ENCODE measurements at regions not wholly inside any gene's neighbourhood (a gene's known extent, or its start where the extent isn't known, plus 50 kb on each side); places are given as distances from the start of the nearest gene placed in this dataset.
"Not testable (repeated sequence)": the region's sequence is repeated elsewhere in the genome, so short reads cannot be mapped to it uniquely, and the experiment has no call there.

DNA sequence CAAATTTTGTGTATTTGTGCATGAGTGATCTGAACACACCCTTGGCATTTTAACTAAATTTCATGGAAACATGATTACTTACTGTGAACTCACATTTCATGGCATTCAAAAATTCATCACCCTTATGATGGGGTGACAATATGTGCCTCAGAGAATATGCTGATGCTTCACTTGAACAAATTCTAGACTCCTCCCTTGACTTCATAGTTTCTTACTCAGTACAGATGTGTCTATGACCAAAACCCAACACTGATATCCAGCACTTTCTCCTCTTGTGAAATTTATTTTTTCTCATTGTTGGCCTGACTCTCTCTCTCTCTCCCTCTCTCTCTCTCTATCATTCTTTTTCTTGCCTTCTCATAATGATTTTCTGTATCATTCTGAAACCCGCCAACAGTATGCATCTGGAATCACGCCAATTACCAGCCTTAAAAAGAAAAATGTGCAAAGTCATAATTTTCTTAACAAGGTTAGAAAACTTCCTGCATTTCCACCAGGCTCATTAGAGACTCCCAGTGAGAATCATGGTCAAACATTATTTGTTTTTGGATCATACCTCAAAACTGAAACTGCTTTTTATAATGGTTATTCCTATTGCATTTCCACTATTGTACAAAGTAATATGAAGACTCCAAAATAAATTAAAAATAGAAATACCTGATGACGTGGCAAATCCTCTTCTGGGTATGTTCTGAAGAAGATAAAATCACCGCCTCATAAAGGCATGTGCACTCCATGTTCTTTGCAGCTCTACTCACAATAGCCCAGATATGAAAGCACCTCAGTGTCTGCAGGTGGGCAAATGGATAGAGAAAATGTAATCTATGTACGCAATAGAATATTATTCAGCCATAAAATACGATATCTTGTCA, 722.2 kb downstream of the TMEM121 start:
- no peak for DNase-seq (ENCODE audit: low spot score)

DNA sequence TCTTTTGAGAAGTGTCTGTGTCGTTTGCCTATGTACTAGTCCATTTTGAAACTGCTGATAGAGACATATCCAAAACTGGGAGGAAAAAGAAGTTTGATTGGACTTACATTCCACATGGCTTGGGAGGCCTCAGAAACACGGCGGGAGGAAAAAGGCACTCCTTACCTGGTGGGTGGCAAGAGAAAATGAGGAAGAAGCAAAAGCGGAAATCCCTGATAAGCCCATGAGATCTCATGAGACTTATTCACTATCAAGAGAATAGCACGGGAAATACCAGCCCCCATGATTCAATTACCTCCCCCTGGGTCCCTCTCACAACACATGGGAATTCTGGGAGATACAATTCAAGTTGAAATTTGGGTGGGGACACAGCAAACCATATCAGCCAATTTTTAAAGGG, 727.6 kb downstream of the TMEM121 start:
- not testable (repeated sequence) for DNase-seq (ENCODE audit: low spot score)

GRCh38 chr14:106257569-106257994, 731.2 kb downstream of the TMEM121 start:
- peak; percentile 67 for DNase-seq (ENCODE audit: low spot score)

DNA sequence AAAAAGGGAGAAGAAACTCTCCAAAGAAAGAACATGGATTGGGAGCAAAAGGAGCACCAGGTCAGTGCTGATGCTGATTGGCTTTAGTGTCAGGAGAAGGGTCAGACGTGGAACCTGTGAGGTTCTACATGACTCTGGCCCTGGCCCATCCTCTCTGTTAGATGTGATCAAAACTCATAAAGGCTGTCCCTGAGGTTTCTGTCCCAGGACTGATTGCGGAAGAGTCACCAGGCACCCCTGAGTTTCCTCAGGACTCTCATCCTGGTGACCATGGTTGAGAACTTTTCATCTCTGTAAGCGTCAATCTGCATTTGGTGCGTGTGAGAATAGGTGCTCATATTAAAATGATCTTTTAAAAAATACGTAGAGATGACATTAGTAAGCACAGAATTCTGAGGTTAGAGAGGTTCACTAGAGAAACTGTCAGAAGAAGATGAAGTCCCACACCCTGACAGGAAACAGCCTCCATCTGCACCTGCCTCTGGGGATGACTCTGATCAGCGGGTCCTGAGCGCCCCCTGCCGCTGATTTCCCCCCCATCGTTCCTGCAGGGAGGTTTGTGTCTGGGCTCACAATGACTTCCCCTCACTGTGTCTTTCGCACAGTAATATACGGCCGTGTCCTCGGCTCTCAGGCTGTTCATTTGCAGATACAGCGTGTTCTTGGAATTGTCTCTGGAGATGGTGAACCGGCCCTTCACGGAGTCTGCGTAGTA, 741.8 kb downstream of the TMEM121 start:
- DNase-seq (ENCODE audit: low spot score): peak; percentile 92

DNA sequence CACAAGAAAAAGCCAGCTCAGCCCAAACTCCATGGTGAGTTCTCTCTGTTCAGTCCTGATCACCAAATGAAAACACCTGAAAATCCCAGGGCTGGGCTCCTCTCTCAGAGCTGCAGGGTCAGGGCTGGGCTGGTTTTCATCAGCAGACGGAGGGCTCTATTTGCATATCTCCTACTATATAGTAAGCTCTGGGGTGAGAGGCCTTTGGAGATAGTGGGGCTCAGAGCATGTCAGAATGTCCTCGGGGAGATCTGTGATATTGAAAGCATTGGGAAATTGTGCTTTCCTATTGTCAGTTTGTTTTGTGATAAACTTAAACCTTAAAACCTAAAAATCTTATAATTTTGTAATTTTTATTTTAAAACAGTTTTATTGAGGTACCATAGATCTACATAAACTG, 742.6 kb downstream of the TMEM121 start:
- DNase-seq (ENCODE audit: low spot score): no peak

GRCh38 chr14:106269451-106270204, 743.2 kb downstream of the TMEM121 start:
- no peak for DNase-seq (ENCODE audit: low spot score)

DNA sequence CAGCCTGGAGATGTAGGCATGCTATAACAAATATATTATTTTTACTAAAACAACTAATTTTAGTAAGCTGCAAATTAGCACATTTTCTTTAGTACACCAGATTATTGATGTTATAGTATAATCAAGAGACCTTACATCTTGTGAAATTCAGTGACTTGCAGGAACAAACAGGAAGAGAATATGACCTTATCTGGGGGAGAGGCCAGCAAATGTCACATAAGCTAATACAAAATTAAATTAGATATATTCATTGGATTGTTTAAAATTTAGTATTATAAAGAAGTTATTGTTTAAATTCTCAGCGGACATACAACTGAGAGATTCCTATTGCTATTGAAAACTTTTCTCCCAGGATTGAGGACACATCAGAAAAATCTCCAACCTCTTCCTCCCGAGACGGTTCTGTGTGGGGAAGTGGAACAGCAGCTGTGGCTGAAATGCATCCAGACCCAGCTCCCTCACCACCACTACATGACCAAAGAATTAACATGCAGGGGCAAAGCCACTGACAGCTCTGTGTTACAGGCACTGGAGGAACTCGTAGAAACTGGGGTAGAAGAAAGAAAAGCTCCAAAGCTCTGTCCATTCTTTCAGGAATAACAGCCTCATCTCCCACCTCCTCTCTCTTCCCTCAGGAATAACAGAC, 744.2 kb downstream of the TMEM121 start:
- not testable (repeated sequence) for DNase-seq (ENCODE audit: low spot score)

DNA sequence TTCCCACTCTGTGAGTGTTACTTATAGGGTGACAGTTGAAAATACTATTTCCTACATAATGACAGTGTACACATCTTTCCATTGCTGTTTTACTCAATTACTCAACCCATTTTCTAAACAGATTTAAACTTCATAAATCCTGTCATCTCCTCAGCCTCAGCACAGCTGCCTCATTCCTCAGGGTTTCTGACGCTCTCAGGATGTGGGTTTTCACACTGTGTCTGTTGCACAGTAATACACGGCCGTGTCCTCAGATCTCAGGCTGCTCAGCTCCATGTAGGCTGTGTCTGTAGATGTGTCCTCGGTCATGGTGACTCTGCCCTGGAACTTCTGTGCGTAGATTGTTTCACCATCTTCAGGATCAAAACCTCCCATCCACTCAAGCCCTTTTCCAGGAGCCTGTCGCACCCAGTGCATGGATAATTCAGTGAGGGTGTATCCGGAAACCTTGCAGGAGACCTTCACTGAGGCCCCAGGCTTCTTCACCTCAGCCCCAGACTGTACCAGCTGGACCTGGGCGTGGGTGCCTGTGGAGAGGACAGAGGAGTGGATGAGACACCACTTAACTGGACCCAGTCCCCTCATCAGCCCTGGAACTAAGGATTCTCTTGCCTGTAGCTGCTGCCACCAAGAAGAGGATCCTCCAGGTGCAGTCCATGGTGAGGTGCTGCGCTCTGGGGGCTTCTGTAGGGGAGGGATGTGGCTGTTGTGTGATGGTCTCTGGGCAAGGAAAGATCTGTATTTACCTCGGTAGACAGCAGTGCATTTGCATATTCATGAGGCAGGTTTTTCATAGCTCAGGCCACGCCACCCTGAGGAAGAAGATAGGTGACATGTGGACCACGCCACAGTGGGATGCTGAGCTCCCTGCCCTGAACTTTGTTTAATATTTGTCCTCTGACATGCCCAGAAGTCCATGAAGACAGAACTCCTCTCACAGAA, 750.2 kb downstream of the TMEM121 start:
- peak; percentile 42 for DNase-seq (ENCODE audit: low spot score)

DNA sequence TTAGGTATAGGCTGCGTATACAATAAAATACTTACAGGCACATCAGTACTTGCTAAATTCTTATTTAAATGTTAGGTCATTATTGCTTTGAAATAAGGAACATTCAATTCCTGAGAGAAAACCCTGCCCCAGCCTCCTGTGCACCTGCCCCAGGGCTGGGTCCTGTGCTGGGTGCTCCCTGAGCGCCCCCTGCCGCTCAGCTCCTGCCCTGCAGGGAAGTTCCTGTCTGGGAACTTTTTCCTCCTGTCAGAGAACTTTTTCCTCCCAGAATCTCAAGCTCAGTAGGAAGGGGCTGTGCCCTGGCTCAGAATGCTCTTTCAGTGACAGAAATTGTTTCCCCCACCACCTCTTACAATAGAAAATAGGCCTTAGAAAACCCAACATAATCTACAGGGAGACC, 751.1 kb downstream of the TMEM121 start:
- peak; percentile 33 for DNase-seq (ENCODE audit: low spot score)

DNA sequence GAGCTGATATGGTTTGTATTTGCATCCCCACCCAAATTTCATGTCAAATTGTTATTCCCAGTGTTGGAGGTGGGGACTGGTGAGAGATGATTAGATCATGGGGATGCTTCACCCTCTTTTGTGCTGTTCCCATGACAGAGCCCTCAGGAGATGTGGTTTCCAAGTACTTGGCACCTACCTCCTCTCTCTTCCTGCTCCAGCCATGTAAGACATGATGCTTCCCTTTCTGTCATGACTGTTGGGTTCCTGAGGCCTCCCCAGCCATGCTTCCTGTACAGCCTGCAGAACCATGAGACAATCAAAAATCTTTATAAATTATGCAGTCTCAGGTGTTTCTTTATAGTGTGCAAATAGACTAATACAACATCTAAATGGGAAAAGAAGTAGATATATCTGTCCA, 754.5 kb downstream of the TMEM121 start:
- DNase-seq (ENCODE audit: low spot score): no peak

DNA sequence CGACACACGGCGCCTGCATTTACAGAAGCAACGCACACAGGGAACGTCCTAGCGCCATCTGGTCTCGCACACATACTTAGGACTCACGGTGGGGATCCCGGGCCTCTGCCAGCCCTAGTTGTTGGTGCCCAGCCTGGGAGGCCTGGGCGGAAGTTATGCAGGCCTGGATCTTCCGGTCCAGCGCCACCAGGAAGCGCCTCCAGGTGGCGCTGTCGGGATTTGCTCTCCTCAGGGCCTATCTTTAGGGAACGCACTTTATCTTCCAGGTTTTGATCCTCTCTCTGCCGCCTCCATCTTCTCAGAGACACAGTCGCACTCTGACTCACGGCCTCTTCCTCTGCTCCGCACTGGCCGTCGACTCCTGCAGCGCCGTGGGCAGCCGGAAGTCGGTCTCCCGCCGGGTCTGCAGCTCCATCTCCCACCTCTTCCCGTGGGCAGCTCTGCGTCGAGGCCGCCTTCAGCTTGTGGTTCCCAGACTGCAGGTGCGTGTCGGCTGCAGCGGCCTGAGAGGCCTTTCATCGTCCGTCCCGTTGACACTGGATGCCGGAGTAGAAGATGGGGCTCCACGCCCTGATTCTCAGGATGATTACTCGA, 760.4 kb downstream of the TMEM121 start:
- no peak for DNase-seq (ENCODE audit: low spot score)

DNA sequence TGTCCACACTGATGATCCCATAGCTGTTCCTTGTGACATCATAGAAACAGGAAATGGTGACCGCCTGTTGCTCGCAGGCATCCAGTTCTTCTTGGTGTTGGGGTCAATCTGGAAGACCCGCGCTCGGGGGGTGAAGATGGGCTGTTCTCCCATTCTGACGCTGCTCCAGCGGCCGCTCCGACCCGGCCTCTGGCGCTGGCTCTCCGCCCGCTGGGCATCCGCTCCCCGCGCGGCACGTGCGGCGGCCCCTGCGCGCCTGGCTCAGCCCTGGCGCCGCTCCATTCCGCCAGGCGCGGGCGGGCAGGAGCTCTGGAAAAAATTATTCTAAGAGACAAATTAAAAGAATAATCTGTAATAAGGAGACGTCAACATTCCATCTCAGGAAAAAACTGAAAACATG, 761.1 kb downstream of the TMEM121 start:
- DNase-seq (ENCODE audit: low spot score): no peak

DNA sequence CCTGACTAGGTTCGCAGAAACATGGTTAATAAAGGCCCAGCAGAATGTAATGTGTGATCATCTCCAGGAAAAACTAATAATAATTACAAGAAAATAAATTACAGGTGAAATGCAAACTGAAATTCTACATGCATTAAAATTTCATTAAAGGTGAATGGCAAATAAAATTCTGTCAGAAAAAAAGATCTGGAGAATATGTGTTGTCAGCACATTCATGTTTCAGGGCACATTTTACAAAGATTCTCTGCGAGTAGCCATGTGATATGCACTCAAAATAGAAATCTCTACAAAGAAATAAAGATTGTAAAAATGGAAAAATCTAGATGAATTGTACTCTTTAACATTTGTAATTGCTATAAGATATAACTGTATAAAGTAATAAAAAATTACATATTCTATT, 765.2 kb downstream of the TMEM121 start:
- DNase-seq (ENCODE audit: low spot score): no peak

- DNase-seq (ENCODE audit: low spot score): no peak
These were observed 767.9 kb downstream of the TMEM121 start for GRCh38 chr14:106294324-106294723.

DNA sequence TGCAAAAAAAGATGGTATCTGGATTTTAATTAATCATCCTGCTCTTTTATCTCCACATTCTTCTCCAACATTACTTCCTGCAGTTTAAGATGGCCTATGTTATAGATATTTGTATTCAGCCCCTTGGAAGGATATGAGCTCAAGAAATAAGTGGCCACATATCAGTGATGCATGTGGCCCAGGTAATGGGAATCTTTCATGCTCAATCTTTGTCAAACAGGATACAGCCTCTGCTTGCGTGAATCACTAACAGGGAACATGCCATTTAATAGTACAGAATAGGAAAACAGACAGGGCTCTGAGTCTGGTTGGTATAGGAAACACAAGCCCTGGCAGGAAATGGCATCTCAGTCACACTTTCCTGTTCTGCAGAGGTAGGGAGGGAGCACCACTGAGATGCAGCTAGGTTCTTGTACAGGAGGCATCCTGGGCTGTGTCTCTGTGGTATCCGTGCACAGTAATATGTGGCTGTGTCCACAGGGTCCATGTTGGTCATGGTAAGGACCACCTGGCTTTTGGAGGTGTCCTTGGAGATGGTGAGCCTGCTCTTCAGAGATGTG, 774.6 kb downstream of the TMEM121 start:
- peak; percentile 29 for DNase-seq (ENCODE audit: low spot score)

GRCh38 chr14:106301609-106302008, 775.2 kb downstream of the TMEM121 start:
- not testable (repeated sequence) for DNase-seq (ENCODE audit: low spot score)

DNA sequence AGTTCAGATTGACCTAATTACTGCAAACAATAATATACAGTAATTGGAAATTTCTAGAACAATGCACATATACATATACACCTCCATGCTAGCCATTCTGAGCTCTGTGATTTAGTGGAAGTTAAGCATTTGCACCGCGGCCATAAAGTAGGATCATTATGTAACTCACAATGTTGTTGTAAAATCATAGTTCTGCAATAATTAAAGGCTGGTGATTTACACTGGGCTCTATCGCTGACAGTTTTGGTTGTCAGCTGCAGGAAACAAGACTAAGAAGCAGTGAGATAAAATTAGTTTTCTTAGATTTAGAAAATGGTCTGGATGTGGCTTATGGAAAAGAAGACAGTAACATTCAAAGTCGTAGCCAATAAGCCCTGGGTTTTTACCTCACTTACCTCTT, 776.3 kb downstream of the TMEM121 start:
- no peak for DNase-seq (ENCODE audit: low spot score)

DNA sequence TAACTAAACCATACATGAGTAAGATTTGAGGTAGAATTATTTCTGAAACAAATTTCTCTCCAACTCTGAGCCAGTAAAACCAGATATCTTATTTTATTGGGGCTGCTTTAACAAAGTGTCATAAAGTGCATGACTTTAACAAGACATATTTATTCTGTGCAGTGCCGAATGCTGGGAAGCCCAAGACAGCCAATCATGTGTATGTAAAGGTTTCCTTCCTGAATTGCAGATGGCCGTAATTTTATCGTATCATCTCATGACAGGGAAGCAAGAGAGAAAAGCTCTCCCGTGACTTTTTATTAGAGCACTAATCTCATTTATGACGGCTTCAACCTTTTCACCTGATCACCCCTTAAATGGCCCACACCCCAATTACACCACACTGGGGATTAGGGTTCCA, 777.9 kb downstream of the TMEM121 start:
- DNase-seq (ENCODE audit: low spot score): no peak

GRCh38 chr14:106308839-106309389, 782.5 kb downstream of the TMEM121 start:
- DNase-seq (ENCODE audit: low spot score): peak; percentile 48

DNA sequence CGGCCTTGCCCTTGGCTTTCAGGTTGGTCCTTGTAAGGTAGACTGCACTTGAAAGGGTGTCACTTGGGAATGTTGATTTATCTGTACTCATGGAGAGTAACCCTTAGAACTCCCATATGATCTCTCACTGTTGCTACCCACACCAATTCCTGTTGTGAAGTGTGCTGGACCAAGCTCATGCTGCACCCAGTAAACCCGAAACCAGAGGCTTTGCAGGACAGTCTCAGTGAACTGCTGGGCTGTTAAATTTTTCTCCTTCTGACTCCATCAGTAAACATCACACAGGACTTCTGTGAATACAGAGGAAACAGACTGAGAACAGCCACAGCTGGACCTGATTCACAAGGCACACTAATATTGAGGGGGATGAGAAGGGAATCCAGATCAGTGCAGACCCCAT, 783.0 kb downstream of the TMEM121 start:
- DNase-seq (ENCODE audit: low spot score): no peak

All from CD4-positive, alpha-beta T cell treated with Interleukin-6 at 100 ng/mL for 8 hours (primary cell).